Motor neuron (in vitro differentiated cells): ENCODE measurements at regions not wholly inside any gene's neighbourhood (a gene's known extent, or its start where the extent isn't known, plus 50 kb on each side); places are given as distances from the start of the nearest gene placed in this dataset.
"Not testable (repeated sequence)": the region's sequence is repeated elsewhere in the genome, so short reads cannot be mapped to it uniquely, and the experiment has no call there.

Experiments used
- ATAC-seq, 8 experiments: fragments of 200-7000 bp; cut with Tn5 transposase; replicated peaks in 6 of 8; 2 replicates each; pipeline ENCODE4 v1.8.0; 2021; ENCODE audit warnings: mild to moderate bottlenecking in 8 of 8, moderate library complexity in 8 of 8
- H3K27ac ChIP-seq, 2 donors: fragments of 250-450 bp; sonication (Bioruptor Pico); 2 replicates each; pipeline ENCODE4 v1.9.0; 2021; ENCODE audit warnings: antibody characterized with exemption in 2 of 2, mild to moderate bottlenecking in 2 of 2, moderate library complexity in 1 of 2
- H3K4me1 ChIP-seq, 2 donors: fragments of 250-450 bp; sonication (Bioruptor Pico); replicated peaks in 1 of 2; 2 replicates each; pipeline ENCODE4 v1.6.1; 2021; ENCODE audit warnings: antibody characterized with exemption in 2 of 2, mild to moderate bottlenecking in 2 of 2, moderate library complexity in 1 of 2
- H3K4me3 ChIP-seq, 5 donors: fragments of 250-450 bp; sonication (Bioruptor Pico); 2 replicates each; pipeline ENCODE4 v1.9.0; 2021; ENCODE audit warnings: antibody characterized with exemption in 5 of 5, mild to moderate bottlenecking in 5 of 5, moderate library complexity in 4 of 5
- WGBS, 10 experiments: fragments of 450-650 bp; shearing (Covaris generic); methylation state at CpG; one replicate each; pipeline ENCODE4 v1.0.0; 2022; 5-methylcytosine and 5-hydroxymethylcytosine counted together
- in situ Hi-C, 9 experiments: fragments of 400-800 bp; cut with MboI; loops; one replicate each; pipeline ENCODE4 v1.15.0; 2021; ENCODE audit warnings: low sequenced_read_pairs in 9 of 9, low pct_unique_long_range_greater_than_20kb in 2 of 9; ENCODE audit not compliant: unreplicated experiment in 9 of 9

DNA sequence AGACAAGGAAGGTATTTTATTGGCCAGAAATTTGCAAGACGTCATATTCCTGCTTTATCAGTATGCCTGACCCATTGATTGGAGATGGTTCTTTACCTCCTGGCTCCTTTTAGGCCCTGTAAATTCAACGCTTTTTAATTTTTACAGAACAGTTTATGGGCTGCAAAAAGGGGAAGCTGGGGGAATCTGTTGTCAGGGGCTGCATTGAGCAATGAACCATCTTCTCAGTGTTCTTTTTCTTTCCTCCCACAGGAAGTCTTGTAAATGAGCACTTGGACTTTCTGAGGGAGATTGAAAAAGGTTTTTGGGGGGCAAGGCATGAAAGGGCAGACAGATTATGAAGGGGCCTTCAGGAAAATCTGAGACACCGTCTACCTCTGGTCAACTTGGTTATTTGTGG, 503.6 kb upstream of the TNP1 start:
- WGBS, 10 experiments, result 82 to 100% (median 93%) methylated on average over 2 to 3 of the region's 3 CpGs
- in situ Hi-C loops, result no loop called here
- Histone ChIP-seq H3K4me3 (no peak overlapping the region), H3K27ac (no peak overlapping the region), H3K4me1 (peaks cover 6 to 19% of the 10 kb centered on the region in 2 donors)
- ATAC-seq, result no peak

DNA sequence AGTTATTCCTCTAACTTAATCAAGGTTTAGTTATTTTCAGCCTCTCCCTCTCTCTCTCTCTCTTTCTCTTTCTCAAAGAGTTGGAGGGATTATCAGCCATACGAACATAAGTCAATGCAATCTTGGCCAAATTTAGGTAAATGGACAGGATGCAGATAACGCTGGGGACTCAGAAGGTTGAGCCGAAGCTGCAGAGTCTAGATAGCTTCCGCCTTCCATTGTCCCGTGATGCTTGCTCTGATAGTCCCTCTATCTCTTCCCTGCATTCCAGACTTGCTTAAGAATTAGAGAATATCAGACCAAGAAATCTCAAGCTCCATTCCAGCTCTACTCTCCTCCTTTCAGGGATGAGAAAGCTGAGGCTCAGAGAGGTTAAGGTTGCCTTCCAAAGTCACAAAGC, 502.8 kb upstream of the TNP1 start:
- in situ Hi-C loops, result no loop called here
- Histone ChIP-seq H3K4me3 (no peak overlapping the region), H3K4me1 (peaks cover 6 to 19% of the 10 kb centered on the region in 2 donors), H3K27ac (no peak overlapping the region)
- ATAC-seq, result no peak
- 67 to 98% (median 93%) methylated on average over 1 to 5 of the region's 5 CpGs; no CpG with 5 or more reads in 4 of the 10 experiments for WGBS, 10 experiments

DNA sequence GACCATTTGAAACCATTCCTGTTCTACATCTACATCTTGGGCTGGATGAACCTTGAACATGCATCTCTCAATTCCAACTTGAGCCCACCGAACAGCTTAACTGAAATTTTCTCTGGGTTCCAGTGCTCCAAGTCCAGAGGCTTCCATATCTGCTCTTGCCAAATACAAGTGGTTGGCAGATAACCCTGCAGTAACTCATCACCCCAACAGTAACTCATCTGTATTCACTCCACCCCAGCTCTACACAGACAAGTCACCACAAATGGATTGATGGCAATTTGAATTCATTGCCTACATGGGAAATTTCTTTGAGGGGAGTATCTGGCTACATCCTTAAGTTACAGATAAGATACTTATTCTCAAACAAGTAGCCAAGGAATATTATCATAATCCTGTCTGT, 502.4 kb upstream of the TNP1 start:
- in situ Hi-C loops, result no loop called here
- Histone ChIP-seq H3K4me3 (no peak overlapping the region), H3K4me1 (peaks cover 6 to 16% of the 10 kb centered on the region in 2 donors), H3K27ac (no peak overlapping the region)
- ATAC-seq, result no peak
- 80 to 100% (median 100%) methylated on average over 1 of the region's 1 CpG; no CpG with 5 or more reads in 4 of the 10 experiments for WGBS, 10 experiments

DNA sequence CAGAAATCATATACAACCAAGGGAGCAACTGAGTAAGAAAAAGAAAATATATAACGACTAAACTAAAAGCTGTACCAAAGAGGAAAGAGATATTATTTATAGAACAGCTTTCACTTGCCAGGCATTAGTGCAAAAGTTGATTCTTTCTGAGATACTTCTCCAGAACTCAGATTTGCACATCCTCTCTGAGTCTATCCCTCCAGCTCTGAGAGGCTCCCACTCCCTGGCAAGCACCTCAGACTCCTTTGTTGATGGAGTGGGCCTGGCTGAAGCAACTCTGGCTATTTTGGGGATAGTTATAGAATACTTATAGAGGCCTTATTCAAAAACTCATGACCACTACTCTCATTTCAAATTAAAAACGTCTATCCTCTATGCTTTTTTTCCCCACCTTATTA, 501.6 kb upstream of the TNP1 start:
- no peak overlapping the region for H3K4me3 ChIP-seq
- peaks cover 6 to 10% of the 10 kb centered on the region in 2 donors for H3K4me1 ChIP-seq
- H3K27ac ChIP-seq, result no peak overlapping the region
- 0 to 79% (median 27%) methylated on average over 1 to 2 of the region's 2 CpGs; no CpG with 5 or more reads in 1 of the 10 experiments for WGBS, 10 experiments
- ATAC-seq, result no peak
- in situ Hi-C loops, result no loop called here

DNA sequence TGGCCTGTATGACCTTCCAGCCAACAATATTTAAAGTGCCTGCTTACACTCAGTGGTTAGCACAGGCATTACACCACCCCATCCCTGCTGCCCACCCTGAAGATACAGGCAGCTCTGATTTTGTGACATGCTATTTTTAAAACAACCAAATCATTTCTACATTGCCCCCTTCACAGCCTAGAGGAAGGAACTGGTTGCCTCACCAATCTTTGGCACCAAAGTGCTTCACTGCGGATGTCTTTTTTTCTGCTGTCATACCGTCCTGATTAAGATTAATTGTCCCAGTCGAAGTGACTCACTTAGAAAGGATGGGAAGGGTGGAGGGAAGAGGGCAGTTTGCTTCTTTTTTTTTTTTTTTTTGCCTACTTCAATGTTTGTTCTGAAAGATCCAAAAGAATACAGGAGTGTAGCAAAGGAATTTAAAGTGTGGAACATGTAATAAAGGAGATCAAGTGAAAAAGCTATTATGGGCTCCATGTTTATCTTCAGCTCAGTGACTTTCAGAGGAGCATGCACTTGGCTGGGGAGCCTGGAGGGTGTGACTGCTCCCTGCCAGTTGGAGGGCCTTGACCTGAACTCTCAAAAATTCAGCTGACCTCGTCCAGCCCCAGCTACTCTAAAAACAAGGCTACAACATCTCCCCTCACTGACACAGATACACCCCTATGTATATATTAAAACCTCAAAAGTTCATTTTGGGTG, 501.1 kb upstream of the TNP1 start:
- in situ Hi-C loops, result no loop called here
- H3K4me1 ChIP-seq, result peaks cover 6 to 8% of the 10 kb centered on the region in 2 donors
- H3K4me3 ChIP-seq, result no peak overlapping the region
- ATAC-seq, result peak in 7 of 8 experiments; percentile 70 to 91 (median 85)
- WGBS, 10 experiments, result 0 to 33% (median 13%) methylated on average over 2 to 4 of the region's 4 CpGs; no CpG with 5 or more reads in 2 of the 10 experiments
- no peak overlapping the region for H3K27ac ChIP-seq

DNA sequence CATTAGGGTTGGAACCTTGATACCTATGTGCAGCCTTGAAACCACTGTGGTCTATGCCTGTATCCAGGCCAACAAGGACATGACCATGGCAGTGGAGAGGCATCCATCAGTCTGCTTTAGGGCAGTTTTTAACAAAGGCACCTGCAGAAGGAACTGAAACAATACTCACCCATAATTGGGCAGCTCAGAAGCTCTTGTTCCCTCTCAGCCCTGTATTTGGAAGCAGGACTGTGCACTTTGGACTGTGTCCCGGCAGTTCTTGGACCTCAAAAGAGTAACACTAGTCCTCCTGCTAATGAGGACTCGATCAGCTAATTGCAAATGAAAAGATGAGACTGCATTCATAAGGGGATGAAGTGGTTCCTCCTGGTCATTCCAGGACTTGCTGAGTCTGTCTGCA, 500.2 kb upstream of the TNP1 start:
- no peak overlapping the region for H3K4me3 ChIP-seq
- H3K4me1 ChIP-seq, result peaks cover 6 to 8% of the 10 kb centered on the region in 2 donors
- H3K27ac ChIP-seq, result no peak overlapping the region
- WGBS, 10 experiments, result 40 to 100% (median 87%) methylated on average over 1 to 2 of the region's 2 CpGs; no CpG with 5 or more reads in 4 of the 10 experiments
- no peak for ATAC-seq
- in situ Hi-C loops, result no loop called here

DNA sequence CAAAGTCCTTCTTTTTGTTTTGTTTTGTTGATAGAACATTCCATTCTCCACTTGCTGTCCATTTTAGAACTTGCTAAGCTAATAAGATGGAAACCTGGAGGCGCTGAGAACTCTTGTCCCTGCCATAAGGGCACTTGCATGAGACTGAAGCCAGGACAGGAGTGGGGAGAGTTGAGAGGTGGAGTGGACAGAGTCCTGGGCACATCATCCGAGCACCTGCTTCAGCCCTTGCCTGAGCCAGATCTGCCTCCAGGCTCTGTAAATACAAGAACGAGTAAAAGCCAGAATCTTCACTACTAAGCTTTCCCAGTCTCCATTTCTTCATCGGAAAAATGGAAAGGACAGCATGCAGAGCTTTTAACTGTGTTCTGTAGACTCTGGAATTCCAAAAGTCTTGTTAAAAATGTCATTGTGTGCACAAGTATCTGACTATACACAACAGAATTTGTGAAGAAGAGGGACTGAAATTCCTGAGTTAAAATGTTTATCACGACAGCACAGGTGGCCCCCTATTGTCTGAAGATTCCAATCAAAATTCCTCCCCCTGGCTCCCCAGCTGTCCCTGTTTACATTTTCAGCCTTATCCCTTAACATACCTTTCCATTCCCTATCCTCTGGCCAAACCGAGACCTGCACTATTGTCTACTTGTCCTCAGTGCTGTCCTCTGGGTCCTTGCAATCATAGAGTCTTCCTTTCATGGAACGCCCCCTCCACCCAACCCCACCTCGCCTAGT, 498.2 kb upstream of the TNP1 start:
- WGBS, 10 experiments, result 81 to 100% (median 92%) methylated on average over 1 to 7 of the region's 8 CpGs; no CpG with 5 or more reads in 1 of the 10 experiments
- in situ Hi-C loops, result no loop called here
- Histone ChIP-seq H3K4me3 (no peak overlapping the region), H3K4me1 (peaks cover 6 to 8% of the 10 kb centered on the region in 2 donors), H3K27ac (no peak overlapping the region)
- ATAC-seq, result no peak

DNA sequence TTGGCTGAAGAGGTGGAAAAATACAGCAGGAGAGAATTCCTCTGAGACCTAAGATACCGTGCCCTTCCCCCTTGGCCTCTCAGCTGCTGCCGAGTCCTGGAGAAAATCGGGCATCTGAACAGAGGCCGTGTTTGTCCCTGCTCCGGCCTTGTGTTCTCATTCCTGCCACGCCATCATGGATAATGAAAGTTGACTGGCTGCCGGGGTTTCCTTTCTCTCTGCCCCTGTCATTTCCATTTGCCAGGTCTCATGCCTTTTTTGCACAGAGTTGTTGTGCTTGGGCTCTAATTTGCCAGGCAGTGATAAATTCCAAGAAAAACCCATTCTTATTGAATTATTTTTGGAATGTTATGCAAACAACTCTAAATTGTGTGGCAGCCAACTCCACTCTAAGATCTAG, 496.9 kb upstream of the TNP1 start:
- peak in 1 of 8 experiments; percentile 15 for ATAC-seq
- 5 to 93% (median 72%) methylated on average over 2 to 7 of the region's 7 CpGs; no CpG with 5 or more reads in 2 of the 10 experiments for WGBS, 10 experiments
- no peak overlapping the region for H3K4me3 ChIP-seq
- peaks cover 6 to 8% of the 10 kb centered on the region in 2 donors for H3K4me1 ChIP-seq
- H3K27ac ChIP-seq, result no peak overlapping the region
- in situ Hi-C loops, result no loop called here

DNA sequence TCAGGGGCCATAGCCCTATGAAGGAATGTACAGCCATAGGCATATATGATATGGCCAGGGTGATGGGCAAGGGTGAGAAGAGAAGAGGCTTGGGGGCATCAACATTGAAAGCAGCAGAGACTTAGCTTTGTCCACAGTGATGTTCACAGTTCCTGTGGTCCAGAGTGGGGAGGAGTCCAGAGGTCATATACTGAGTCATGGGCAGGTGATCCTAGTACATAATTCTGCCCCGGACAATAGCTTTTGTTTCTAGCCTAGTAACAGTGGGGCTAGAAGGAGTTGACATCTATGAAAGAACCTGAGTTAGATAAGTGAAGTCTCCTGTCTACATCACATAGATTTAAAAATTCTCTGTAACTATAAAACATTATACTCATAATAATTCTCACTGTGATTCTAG, 496.3 kb upstream of the TNP1 start:
- 78 to 100% (median 94%) methylated on average over 1 of the region's 1 CpG; no CpG with 5 or more reads in 6 of the 10 experiments for WGBS, 10 experiments
- no peak for ATAC-seq
- H3K4me3 ChIP-seq, result no peak overlapping the region
- H3K27ac ChIP-seq, result no peak overlapping the region
- in situ Hi-C loops, result no loop called here
- peaks cover 6 to 8% of the 10 kb centered on the region in 2 donors for H3K4me1 ChIP-seq

DNA sequence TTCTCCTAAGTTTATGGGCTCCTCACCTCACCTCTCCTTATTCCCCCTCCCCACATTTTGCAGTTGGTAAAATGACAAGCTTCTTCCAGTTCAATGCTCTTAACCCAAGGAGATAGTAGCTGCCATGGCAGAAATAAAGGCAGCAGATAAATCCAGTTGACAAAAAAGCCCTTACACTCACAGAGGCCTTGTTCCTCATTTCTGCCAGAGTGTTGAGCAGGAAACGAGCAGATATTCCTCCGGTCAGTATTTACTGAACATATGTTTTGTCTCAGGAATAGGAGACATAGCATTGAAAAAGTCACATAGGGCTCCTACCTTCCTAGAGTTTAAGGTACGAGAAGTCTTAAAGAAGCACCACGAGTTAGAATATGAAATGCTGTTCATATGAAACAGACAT, 493.7 kb upstream of the TNP1 start:
- 80 to 100% (median 93%) methylated on average over 2 to 4 of the region's 4 CpGs; no CpG with 5 or more reads in 2 of the 10 experiments for WGBS, 10 experiments
- no peak overlapping the region for H3K4me3 ChIP-seq
- in situ Hi-C loops, result no loop called here
- H3K4me1 ChIP-seq, result no peaks in the 10 kb centered on the region
- H3K27ac ChIP-seq, result no peak overlapping the region
- no peak for ATAC-seq

DNA sequence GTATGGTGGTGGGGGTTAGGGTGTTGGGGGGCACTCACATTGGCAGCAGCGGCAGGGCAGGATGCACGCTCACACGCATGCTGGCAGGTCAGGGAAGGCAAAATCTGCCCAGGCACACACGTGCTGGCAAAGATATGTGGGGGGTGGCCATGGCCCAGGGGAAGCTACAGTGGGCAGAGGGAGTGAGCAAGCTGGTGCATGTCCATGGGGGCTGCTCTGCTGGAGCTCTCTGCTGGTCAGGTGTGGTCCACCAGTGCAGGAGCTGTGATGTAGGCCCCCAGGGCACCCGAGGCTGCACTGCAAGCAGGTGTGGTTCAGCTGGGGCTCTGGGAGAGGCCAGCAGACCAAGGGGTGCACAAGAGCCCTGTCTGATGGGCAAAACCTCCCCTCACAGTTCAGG, 491.5 kb upstream of the TNP1 start:
- Histone ChIP-seq H3K4me3 (no peak overlapping the region), H3K27ac (no peak overlapping the region), H3K4me1 (no peaks in the 10 kb centered on the region)
- no peak for ATAC-seq
- 0 to 33% methylated on average over 1 of the region's 5 CpGs; no CpG with 5 or more reads in 8 of the 10 experiments for whole genome bisulfite sequencing, 10 experiments
- in situ Hi-C loops, result no loop called here

DNA sequence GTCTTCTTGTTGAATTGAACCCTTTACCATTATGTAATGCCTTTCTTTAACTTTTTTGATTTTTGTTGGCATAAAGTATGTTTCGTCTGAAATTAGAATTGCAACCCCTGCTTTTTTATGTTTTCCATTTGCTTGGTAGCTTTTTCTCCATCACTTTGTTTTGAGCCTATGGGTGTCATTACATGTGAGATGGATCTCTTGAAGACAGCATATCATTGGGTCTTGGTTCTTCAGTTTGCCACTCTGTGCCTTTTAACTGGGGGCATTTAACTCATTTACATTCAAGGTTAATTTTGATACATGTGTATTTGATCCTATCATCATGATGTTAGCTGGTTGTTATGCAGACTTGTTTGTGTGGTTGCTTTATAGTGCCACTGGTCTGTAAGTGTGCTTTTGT, 489.4 kb upstream of the TNP1 start:
- H3K4me3 ChIP-seq, result no peak overlapping the region
- WGBS, 10 experiments, result 0 to 75% (median 43%) methylated on average over 1 of the region's 1 CpG; no CpG with 5 or more reads in 2 of the 10 experiments
- H3K4me1 ChIP-seq, result no peaks in the 10 kb centered on the region
- H3K27ac ChIP-seq, result no peak overlapping the region
- in situ Hi-C loops, result no loop called here
- no peak for ATAC-seq

DNA sequence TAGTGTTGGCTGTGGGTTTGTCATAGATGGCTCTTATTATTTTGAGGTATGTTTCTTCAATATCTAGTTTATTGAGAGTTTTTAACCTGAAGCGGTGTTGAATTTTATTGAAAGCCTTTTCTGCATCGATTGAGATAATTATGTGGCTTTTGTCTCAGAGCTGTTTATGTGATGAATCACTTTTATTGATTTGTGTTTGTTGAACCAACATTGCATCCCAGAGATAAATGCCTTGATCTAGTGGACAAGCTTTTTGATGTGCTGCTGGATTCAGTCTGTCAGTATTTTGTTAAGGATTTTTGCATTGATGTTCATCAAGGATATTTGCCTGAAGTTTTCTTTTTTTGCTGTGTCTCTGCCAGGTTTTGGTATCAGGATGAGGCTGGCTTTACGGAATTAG, 487.8 kb upstream of the TNP1 start:
- ATAC-seq, H3K27ac ChIP-seq, in situ Hi-C loops, H3K4me1 ChIP-seq, H3K4me3 ChIP-seq: not testable (repeated sequence)
- WGBS, 10 experiments, result 0 to 38% (median 17%) methylated on average over 2 to 3 of the region's 3 CpGs; no CpG with 5 or more reads in 2 of the 10 experiments
